K562 (cell line): ENCODE measurements at regions not wholly inside any gene's neighbourhood (a gene's known extent, or its start where the extent isn't known, plus 50 kb on each side); places are given as distances from the start of the nearest gene placed in this dataset.

Experiments used
- ATAC-seq: fragments of 200-7000 bp; cut with Tn5 transposase; 3 replicates; pipeline ENCODE4 v1.9.1; 2020; ENCODE audit warnings: moderate library complexity
- BruUV-seq: library from RNA; stranded (reverse); fragments of 400-500 nt; replicated peaks from 2 replicates; lab custom pipeline; 2021; lab: Mats Ljungman, UMichigan
- CTCF ChIA-PET: fragments of 300-600 bp; formaldehyde crosslinking; extraction: SDS; loops from one replicate; lab custom pipeline; 2021; ENCODE audit warnings: low intra/inter-chr PET ratio; lab: Yijun Ruan, JAX
- POLR2A ChIA-PET: fragments of 300-600, 350-650 bp; sonication (Branson Sonifier 250); formaldehyde crosslinking; extraction: SDS; loops from one replicate; lab custom pipeline; 2021; ENCODE audit warnings: antibody characterized with exemption, inconsistent platforms; lab: Yijun Ruan, JAX
- DNase-seq, 4 experiments: peaks; one replicate each; pipeline versions ENCODE4 v3.0.0 to v3.0.0-alpha.2; 2011 to 2018; ENCODE audit warnings: low spot score in 3 of 4, mixed read lengths in 3 of 4; ENCODE audit errors: extremely low read depth in 1 of 4
- FAIRE-seq: peaks from 2 replicates; lab custom pipeline; 2011; peaks lifted over from hg19 to GRCh38; lab: Jason Lieb, UNC
- H2AFZ ChIP-seq: 2 replicates; pipeline ENCODE4 v1.6.0; 2011; ENCODE audit warnings: low read depth, low read length, control low read depth, inconsistent platforms
- H3K27ac ChIP-seq: fragments of 200-600 bp; 3 replicates; pipeline ENCODE4 v1.8.0; 2011; ENCODE audit warnings: low read depth, mild to moderate bottlenecking, control low read depth, inconsistent platforms, low read length, moderate library complexity, mixed read lengths; ENCODE audit errors: extremely low read depth
- H3K27me3 ChIP-seq, 2 experiments: fragments of 300-600 bp in 1 of 2; 2 replicates in 1 of 2; 3 replicates in 1 of 2; pipeline versions ENCODE4 v1.6.0 to v1.8.0; 2011; ENCODE audit warnings: inconsistent platforms in 2 of 2, low read length in 2 of 2, mild to moderate bottlenecking in 1 of 2, mixed read lengths in 1 of 2, moderate library complexity in 1 of 2; ENCODE audit not compliant: control insufficient read depth in 2 of 2, insufficient read depth in 2 of 2
- H3K36me3 ChIP-seq: fragments of 300-600 bp; 3 replicates; pipeline ENCODE4 v1.8.0; 2011; ENCODE audit warnings: mild to moderate bottlenecking, low read length, inconsistent platforms; ENCODE audit not compliant: control insufficient read depth, insufficient read depth
- H3K4me1 ChIP-seq, 2 experiments: fragments of 200-600 bp in 1 of 2; replicated peaks in 1 of 2; 2 replicates in 1 of 2; 3 replicates in 1 of 2; pipeline versions ENCODE4 v1.5.1 to v1.8.0; 2011; ENCODE audit warnings: inconsistent platforms in 2 of 2, low read length in 2 of 2, mild to moderate bottlenecking in 1 of 2, mixed read lengths in 1 of 2, moderate library complexity in 1 of 2; ENCODE audit not compliant: control insufficient read depth in 2 of 2, insufficient read depth in 2 of 2
- H3K4me2 ChIP-seq: 2 replicates; pipeline ENCODE4 v1.6.1; 2011; ENCODE audit warnings: low read length, control low read depth, inconsistent platforms, mixed read lengths; ENCODE audit not compliant: insufficient read depth
- H3K4me3 ChIP-seq: fragments of 200-600 bp; sonication (generic), shearing (Covaris generic); 2 replicates; pipeline ENCODE4 v1.5.1; 2016; ENCODE audit warnings: control low read depth, inconsistent platforms
- H3K79me2 ChIP-seq: fragments of 200-600 bp; 3 replicates; pipeline ENCODE4 v1.8.0; 2011; ENCODE audit warnings: low read length, inconsistent platforms; ENCODE audit not compliant: control insufficient read depth, insufficient read depth
- H3K9ac ChIP-seq, 2 experiments: 2 replicates each; pipeline versions ENCODE4 v1.6.0 to v1.6.1; 2011; ENCODE audit warnings: low read depth in 2 of 2, low read length in 2 of 2, control low read depth in 1 of 2, inconsistent platforms in 1 of 2, mild to moderate bottlenecking in 1 of 2, mixed read lengths in 1 of 2; ENCODE audit not compliant: insufficient read depth in 1 of 2
- H3K9me1 ChIP-seq: one replicate; pipeline ENCODE4 v1.6.0; 2011; ENCODE audit warnings: inconsistent platforms, mild to moderate bottlenecking, low read length, moderate library complexity; ENCODE audit not compliant: control insufficient read depth, insufficient read depth
- H3K9me3 ChIP-seq: replicated peaks from 2 replicates; pipeline ENCODE4 v1.5.1; 2011; ENCODE audit warnings: low read depth, low read length, inconsistent platforms; ENCODE audit not compliant: control insufficient read depth, insufficient read depth
- H4K20me1 ChIP-seq: replicated peaks from 2 replicates; pipeline ENCODE4 v1.6.1; 2011; ENCODE audit warnings: low read length, inconsistent platforms, mixed read lengths; ENCODE audit not compliant: control insufficient read depth, insufficient read depth
- ATF2 ChIP-seq: sonication (generic); formaldehyde crosslinking; IDR thresholded peaks from 2 replicates; pipeline ENCODE4 v1.8.1; 2022; ENCODE audit warnings: missing genetic modification reagents
- ATF7 ChIP-seq: fragments of 450-650 bp; IDR thresholded peaks from 2 replicates; pipeline ENCODE4 v1.7.1; 2014; ENCODE audit warnings: mild to moderate bottlenecking, moderate library complexity
- HSF4 ChIP-seq: fragments of 250-450 bp; sonication (Bioruptor Pico); IDR thresholded peaks from 2 replicates; pipeline ENCODE4 v2.1.2; 2022; ENCODE audit warnings: mild to moderate bottlenecking, moderate library complexity, borderline replicate concordance
- MXD1 ChIP-seq: fragments of 250-450 bp; sonication (Bioruptor Pico); IDR thresholded peaks from 2 replicates; pipeline ENCODE4 v1.8.0; 2021; ENCODE audit warnings: borderline replicate concordance, mild to moderate bottlenecking, moderate library complexity; ENCODE audit not compliant: poor library complexity, severe bottlenecking
- NCOA4 ChIP-seq: fragments of 450-650 bp; IDR thresholded peaks from 2 replicates; pipeline ENCODE4 v1.6.1; 2018; ENCODE audit warnings: mild to moderate bottlenecking; ENCODE audit not compliant: partially characterized antibody
- POLR3G ChIP-seq: IDR thresholded peaks from 2 replicates; pipeline ENCODE4 v1.6.1; 2011; ENCODE audit not compliant: insufficient read length, insufficient replicate concordance; ENCODE audit errors: extremely low read depth
- RHOXF2B ChIP-seq: fragments of 250-450 bp; sonication (Bioruptor Pico); conservative IDR thresholded peaks from 2 replicates; pipeline ENCODE4 v1.5.1; 2021
- STAG1 ChIP-seq: sonication (generic); formaldehyde crosslinking; IDR thresholded peaks from 2 replicates; pipeline ENCODE4 v1.5.0; 2020; ENCODE audit warnings: missing genetic modification reagents, borderline replicate concordance
- ZFP30 ChIP-seq: fragments of 250-450 bp; sonication (Bioruptor Pico); IDR thresholded peaks from 2 replicates; pipeline ENCODE4 v1.8.0; 2022; ENCODE audit warnings: moderate library complexity, mild to moderate bottlenecking, inconsistent platforms, borderline replicate concordance
- WGBS: fragments of 100-300 bp; shearing (Covaris generic); methylation state at CpG from one replicate; pipeline ENCODE4 v1.1.6; 2016; ENCODE audit warnings: low coverage, mixed read lengths; ENCODE audit not compliant: insufficient coverage; ENCODE audit errors: missing lambda C conversion rate; 5-methylcytosine and 5-hydroxymethylcytosine counted together
- in situ Hi-C: fragments of 300-500 bp; cut with MboI; formaldehyde crosslinking; loops from 4 replicates; pipeline ENCODE4 v1.15.0; 2018; ENCODE audit warnings: inconsistent platforms, mixed read lengths
- intact Hi-C: fragments of 100-400 bp; cut with micrococcal nuclease; formaldehyde crosslinking; loops from 2 replicates; pipeline ENCODE4 v1.14.2; 2022
- TF ChIP-seq, protein P1 (sequence below): fragments of 250-450 bp; sonication (Bioruptor Pico); IDR thresholded peaks from 2 replicates; pipeline ENCODE4 v1.8.0; 2022; ENCODE audit warnings: inconsistent platforms, mild to moderate bottlenecking, moderate library complexity, borderline replicate concordance
- TF ChIP-seq, protein P2 (sequence below): fragments of 250-450 bp; sonication (Bioruptor Pico); IDR thresholded peaks from 2 replicates; pipeline ENCODE4 v1.8.0; 2021; ENCODE audit warnings: mild to moderate bottlenecking, moderate library complexity

- Histone ChIP-seq H3K9me3 (no peaks in the 10 kb centered on the region; the same call in 1 of the 2 replicates), H3K9me1 (no peaks in the 10 kb centered on the region), H2AFZ (no peak overlapping the region), H3K27me3 (no peaks in the 10 kb centered on the region), H3K4me2 (no peak overlapping the region), H3K27ac (no peak overlapping the region), H3K79me2 (no peaks in the 10 kb centered on the region), H3K9ac (no peak overlapping the region), H4K20me1 (no peaks in the 10 kb centered on the region), H3K36me3 (no peaks in the 10 kb centered on the region), H3K4me3 (no peak overlapping the region), H3K4me1 (no peaks in the 10 kb centered on the region)
- no peak for FAIRE-seq
- ATAC-seq = no peak
- POLR2A ChIA-PET = no interaction called here
- CTCF ChIA-PET = no interaction called here
- intact Hi-C loops (no loop called here), in situ Hi-C loops (no loop called here)
- no peak for TF ChIP-seq NCOA4
- TF ChIP-seq RHOXF2B (CRISPR knock-in tag) = no peak
- no peak for DNase-seq
- WGBS = 0% methylated on average over 4 of the region's 4 CpGs
- BruUV-seq = no TSS peak
Measured at GRCh38 chr5:118115791-118116190, 872.6 kb downstream of the DTWD2 start.

DNA sequence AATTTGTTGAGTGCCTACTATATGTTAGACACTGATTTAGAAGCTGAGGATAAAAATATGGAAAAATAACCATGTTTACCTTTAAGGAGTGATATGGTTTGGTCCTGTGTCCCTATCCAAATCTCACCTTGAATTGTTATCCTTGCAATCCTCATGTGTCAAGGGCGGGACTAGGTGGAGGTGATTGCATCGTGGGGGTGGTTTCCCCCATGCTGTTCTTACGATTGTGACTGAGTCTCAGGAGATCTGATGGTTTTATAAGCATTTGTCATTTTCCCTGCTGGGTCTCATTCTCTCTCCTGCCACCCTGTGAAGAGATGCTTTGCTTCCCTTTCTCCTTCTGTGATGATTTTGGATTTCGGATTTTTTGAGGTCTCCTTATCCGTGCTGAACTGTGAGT, 876.4 kb downstream of the DTWD2 start:
- H2AFZ ChIP-seq = no peak overlapping the region
- intact Hi-C loops (no loop called here), in situ Hi-C loops (no loop called here)
- no peak overlapping the region for H3K4me3 ChIP-seq
- 0% methylated on average over 5 of the region's 5 CpGs for WGBS
- no peak for ATAC-seq
- no peak for FAIRE-seq
- no peaks in the 10 kb centered on the region for H3K79me2 ChIP-seq
- no peak for DNase-seq
- H3K36me3 ChIP-seq = no peaks in the 10 kb centered on the region
- H3K27me3 ChIP-seq = no peaks in the 10 kb centered on the region
- no peaks in the 10 kb centered on the region for H3K9me1 ChIP-seq
- no TSS peak for BruUV-seq
- H3K4me2 ChIP-seq = no peak overlapping the region
- H3K27ac ChIP-seq = no peak overlapping the region
- H3K9ac ChIP-seq = no peak overlapping the region
- H3K9me3 ChIP-seq = no peaks in the 10 kb centered on the region; the same call in 1 of the 2 replicates
- ChIA-PET POLR2A (no interaction called here), CTCF (no interaction called here)
- H4K20me1 ChIP-seq = no peaks in the 10 kb centered on the region
- no peaks in the 10 kb centered on the region for H3K4me1 ChIP-seq
- no peak for TF ChIP-seq POLR3G
- TF ChIP-seq, protein P1, sequence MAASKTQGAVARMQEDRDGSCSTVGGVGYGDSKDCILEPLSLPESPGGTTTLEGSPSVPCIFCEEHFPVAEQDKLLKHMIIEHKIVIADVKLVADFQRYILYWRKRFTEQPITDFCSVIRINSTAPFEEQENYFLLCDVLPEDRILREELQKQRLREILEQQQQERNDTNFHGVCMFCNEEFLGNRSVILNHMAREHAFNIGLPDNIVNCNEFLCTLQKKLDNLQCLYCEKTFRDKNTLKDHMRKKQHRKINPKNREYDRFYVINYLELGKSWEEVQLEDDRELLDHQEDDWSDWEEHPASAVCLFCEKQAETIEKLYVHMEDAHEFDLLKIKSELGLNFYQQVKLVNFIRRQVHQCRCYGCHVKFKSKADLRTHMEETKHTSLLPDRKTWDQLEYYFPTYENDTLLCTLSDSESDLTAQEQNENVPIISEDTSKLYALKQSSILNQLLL (CRISPR knock-in tag) = no peak
- no peak for TF ChIP-seq ATF7
- TF ChIP-seq STAG1 = no peak
- TF ChIP-seq ZFP30 (CRISPR knock-in tag) = no peak
- TF ChIP-seq, protein P2, sequence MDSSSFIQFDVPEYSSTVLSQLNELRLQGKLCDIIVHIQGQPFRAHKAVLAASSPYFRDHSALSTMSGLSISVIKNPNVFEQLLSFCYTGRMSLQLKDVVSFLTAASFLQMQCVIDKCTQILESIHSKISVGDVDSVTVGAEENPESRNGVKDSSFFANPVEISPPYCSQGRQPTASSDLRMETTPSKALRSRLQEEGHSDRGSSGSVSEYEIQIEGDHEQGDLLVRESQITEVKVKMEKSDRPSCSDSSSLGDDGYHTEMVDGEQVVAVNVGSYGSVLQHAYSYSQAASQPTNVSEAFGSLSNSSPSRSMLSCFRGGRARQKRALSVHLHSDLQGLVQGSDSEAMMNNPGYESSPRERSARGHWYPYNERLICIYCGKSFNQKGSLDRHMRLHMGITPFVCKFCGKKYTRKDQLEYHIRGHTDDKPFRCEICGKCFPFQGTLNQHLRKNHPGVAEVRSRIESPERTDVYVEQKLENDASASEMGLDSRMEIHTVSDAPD (CRISPR knock-in tag) = no peak
- TF ChIP-seq HSF4 = no peak
- TF ChIP-seq ATF2 (CRISPR knock-in tag) = no peak
- no peak for TF ChIP-seq MXD1 (CRISPR knock-in tag)
